H1 (cell line): ENCODE measurements at regions not wholly inside any gene's neighbourhood (a gene's known extent, or its start where the extent isn't known, plus 50 kb on each side); places are given as distances from the start of the nearest gene placed in this dataset.

Experiments used
- CHD1 ChIP-seq: IDR thresholded peaks from 2 replicates; pipeline ENCODE4 v1.6.1; 2012; ENCODE audit warnings: low read depth, low read length, improper control_type of control experiment
- CTBP2 ChIP-seq: IDR thresholded peaks from 2 replicates; pipeline ENCODE4 v1.7.0; 2011; ENCODE audit warnings: borderline replicate concordance, mild to moderate bottlenecking, moderate library complexity, mixed read lengths, low read length; ENCODE audit not compliant: insufficient read depth, insufficient read length
- KDM5A ChIP-seq: fragments of 200-600 bp; IDR thresholded peaks from 2 replicates; pipeline ENCODE4 v1.7.1; 2012; ENCODE audit warnings: mild to moderate bottlenecking, low read length, inconsistent platforms, mixed read lengths
- RAD21 ChIP-seq, 2 experiments: IDR thresholded peaks in 1 of 2; conservative IDR thresholded peaks in 1 of 2; 2 replicates each; pipeline ENCODE4 v1.6.1; 2011; ENCODE audit warnings: low read depth in 2 of 2, low read length in 2 of 2, improper control_type of control experiment in 1 of 2, inconsistent platforms in 1 of 2, mild to moderate bottlenecking in 1 of 2, moderate library complexity in 1 of 2
- SP1 ChIP-seq: IDR thresholded peaks from 2 replicates; pipeline ENCODE4 v1.6.1; 2011; ENCODE audit warnings: low read depth, low read length
- SP2 ChIP-seq: IDR thresholded peaks from 2 replicates; pipeline ENCODE4 v1.6.1; 2012; ENCODE audit warnings: mild to moderate bottlenecking, low read length, inconsistent platforms
- TF ChIP-seq, protein P1 (sequence below): fragments of 300-600 bp; sonication (generic); IDR thresholded peaks from 2 replicates; pipeline ENCODE4 v1.7.1; 2012; ENCODE audit warnings: low read length, moderate library complexity, mild to moderate bottlenecking, inconsistent platforms; ENCODE audit not compliant: insufficient replicate concordance
- TF ChIP-seq, protein P2 (sequence below), 3 experiments: IDR thresholded peaks; 1 replicate in 2 of 3; 2 replicates in 1 of 3; pipeline versions ENCODE4 v1.5.1 to v1.6.1; 2011; ENCODE audit warnings: low read length in 3 of 3, mild to moderate bottlenecking in 3 of 3, inconsistent platforms in 2 of 3, low read depth in 1 of 3, moderate library complexity in 1 of 3; ENCODE audit not compliant: insufficient read depth in 1 of 3; ENCODE audit errors: control extremely low read depth in 1 of 3

DNA sequence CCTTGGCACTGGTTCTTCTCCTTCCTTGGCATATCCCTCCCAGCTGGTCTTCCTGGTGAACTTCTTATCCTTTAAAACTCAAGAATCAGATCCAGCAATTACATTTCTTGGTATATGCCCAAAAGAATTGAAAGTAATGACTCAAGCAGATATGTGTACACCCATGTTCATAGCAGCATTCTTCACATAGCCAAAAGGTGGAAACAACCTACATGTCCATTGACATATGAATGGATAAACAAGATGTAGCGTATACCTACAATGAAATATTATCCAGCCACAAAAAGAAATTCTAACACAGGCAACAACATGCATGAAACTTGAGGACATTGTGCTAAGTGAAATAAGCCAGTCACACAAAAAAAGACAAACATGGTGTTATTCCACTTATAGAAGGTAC, 103.7 kb upstream of the NT5E start (continued):
- TF ChIP-seq, protein P1, sequence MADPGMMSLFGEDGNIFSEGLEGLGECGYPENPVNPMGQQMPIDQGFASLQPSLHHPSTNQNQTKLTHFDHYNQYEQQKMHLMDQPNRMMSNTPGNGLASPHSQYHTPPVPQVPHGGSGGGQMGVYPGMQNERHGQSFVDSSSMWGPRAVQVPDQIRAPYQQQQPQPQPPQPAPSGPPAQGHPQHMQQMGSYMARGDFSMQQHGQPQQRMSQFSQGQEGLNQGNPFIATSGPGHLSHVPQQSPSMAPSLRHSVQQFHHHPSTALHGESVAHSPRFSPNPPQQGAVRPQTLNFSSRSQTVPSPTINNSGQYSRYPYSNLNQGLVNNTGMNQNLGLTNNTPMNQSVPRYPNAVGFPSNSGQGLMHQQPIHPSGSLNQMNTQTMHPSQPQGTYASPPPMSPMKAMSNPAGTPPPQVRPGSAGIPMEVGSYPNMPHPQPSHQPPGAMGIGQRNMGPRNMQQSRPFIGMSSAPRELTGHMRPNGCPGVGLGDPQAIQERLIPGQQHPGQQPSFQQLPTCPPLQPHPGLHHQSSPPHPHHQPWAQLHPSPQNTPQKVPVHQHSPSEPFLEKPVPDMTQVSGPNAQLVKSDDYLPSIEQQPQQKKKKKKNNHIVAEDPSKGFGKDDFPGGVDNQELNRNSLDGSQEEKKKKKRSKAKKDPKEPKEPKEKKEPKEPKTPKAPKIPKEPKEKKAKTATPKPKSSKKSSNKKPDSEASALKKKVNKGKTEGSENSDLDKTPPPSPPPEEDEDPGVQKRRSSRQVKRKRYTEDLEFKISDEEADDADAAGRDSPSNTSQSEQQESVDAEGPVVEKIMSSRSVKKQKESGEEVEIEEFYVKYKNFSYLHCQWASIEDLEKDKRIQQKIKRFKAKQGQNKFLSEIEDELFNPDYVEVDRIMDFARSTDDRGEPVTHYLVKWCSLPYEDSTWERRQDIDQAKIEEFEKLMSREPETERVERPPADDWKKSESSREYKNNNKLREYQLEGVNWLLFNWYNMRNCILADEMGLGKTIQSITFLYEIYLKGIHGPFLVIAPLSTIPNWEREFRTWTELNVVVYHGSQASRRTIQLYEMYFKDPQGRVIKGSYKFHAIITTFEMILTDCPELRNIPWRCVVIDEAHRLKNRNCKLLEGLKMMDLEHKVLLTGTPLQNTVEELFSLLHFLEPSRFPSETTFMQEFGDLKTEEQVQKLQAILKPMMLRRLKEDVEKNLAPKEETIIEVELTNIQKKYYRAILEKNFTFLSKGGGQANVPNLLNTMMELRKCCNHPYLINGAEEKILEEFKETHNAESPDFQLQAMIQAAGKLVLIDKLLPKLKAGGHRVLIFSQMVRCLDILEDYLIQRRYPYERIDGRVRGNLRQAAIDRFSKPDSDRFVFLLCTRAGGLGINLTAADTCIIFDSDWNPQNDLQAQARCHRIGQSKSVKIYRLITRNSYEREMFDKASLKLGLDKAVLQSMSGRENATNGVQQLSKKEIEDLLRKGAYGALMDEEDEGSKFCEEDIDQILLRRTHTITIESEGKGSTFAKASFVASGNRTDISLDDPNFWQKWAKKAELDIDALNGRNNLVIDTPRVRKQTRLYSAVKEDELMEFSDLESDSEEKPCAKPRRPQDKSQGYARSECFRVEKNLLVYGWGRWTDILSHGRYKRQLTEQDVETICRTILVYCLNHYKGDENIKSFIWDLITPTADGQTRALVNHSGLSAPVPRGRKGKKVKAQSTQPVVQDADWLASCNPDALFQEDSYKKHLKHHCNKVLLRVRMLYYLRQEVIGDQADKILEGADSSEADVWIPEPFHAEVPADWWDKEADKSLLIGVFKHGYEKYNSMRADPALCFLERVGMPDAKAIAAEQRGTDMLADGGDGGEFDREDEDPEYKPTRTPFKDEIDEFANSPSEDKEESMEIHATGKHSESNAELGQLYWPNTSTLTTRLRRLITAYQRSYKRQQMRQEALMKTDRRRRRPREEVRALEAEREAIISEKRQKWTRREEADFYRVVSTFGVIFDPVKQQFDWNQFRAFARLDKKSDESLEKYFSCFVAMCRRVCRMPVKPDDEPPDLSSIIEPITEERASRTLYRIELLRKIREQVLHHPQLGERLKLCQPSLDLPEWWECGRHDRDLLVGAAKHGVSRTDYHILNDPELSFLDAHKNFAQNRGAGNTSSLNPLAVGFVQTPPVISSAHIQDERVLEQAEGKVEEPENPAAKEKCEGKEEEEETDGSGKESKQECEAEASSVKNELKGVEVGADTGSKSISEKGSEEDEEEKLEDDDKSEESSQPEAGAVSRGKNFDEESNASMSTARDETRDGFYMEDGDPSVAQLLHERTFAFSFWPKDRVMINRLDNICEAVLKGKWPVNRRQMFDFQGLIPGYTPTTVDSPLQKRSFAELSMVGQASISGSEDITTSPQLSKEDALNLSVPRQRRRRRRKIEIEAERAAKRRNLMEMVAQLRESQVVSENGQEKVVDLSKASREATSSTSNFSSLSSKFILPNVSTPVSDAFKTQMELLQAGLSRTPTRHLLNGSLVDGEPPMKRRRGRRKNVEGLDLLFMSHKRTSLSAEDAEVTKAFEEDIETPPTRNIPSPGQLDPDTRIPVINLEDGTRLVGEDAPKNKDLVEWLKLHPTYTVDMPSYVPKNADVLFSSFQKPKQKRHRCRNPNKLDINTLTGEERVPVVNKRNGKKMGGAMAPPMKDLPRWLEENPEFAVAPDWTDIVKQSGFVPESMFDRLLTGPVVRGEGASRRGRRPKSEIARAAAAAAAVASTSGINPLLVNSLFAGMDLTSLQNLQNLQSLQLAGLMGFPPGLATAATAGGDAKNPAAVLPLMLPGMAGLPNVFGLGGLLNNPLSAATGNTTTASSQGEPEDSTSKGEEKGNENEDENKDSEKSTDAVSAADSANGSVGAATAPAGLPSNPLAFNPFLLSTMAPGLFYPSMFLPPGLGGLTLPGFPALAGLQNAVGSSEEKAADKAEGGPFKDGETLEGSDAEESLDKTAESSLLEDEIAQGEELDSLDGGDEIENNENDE: no peak
- TF ChIP-seq, protein P2, sequence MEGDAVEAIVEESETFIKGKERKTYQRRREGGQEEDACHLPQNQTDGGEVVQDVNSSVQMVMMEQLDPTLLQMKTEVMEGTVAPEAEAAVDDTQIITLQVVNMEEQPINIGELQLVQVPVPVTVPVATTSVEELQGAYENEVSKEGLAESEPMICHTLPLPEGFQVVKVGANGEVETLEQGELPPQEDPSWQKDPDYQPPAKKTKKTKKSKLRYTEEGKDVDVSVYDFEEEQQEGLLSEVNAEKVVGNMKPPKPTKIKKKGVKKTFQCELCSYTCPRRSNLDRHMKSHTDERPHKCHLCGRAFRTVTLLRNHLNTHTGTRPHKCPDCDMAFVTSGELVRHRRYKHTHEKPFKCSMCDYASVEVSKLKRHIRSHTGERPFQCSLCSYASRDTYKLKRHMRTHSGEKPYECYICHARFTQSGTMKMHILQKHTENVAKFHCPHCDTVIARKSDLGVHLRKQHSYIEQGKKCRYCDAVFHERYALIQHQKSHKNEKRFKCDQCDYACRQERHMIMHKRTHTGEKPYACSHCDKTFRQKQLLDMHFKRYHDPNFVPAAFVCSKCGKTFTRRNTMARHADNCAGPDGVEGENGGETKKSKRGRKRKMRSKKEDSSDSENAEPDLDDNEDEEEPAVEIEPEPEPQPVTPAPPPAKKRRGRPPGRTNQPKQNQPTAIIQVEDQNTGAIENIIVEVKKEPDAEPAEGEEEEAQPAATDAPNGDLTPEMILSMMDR (IDR thresholded peaks at IDR 0.05; ENCODE audit: control extremely low read depth in 1 of 3, insufficient read depth in 1 of 3, low read depth in 1 of 3, low read length in 3 of 3): no peak
- TF ChIP-seq RAD21 (IDR thresholded peaks at IDR 0.05 in 1 of 2, conservative IDR thresholded peaks at IDR 0.05 in 1 of 2; ENCODE audit: low read depth in 2 of 2, low read length in 2 of 2): no peak
- TF ChIP-seq CTBP2: no peak
- no peak for TF ChIP-seq KDM5A
- TF ChIP-seq CHD1: no peak
- TF ChIP-seq SP2: no peak
- no peak for TF ChIP-seq SP1
